Esophagus squamous epithelium (tissue), 5 donors: ENCODE measurements at regions not wholly inside any gene's neighbourhood (a gene's known extent, or its start where the extent isn't known, plus 50 kb on each side); places are given as distances from the start of the nearest gene placed in this dataset.

Experiments used
- DNase-seq: peaks from one replicate; lab custom pipeline; 2025; lab: John Stamatoyannopoulos, UW
- H3K27ac ChIP-seq, 4 donors: fragments of 200-600 bp; sonication (generic); one replicate each; pipeline ENCODE4 v1.5.1; 2016 to 2019; ENCODE audit warnings: mild to moderate bottlenecking in 1 of 4
- H3K27me3 ChIP-seq, 4 donors: fragments of 200-600 bp; sonication (generic); 1 replicate in 3 of 4; 2 replicates in 1 of 4; pipeline versions ENCODE4 v1.5.1 to v1.6.0; 2017 to 2021; ENCODE audit warnings: antibody characterized with exemption in 1 of 4
- H3K36me3 ChIP-seq, 3 donors: fragments of 200-600 bp; sonication (generic); one replicate each; pipeline ENCODE4 v1.5.1; 2016 to 2019
- H3K4me1 ChIP-seq, 3 donors: fragments of 200-600 bp; sonication (generic); one replicate each; pipeline ENCODE4 v1.5.1; 2017 to 2019
- H3K4me3 ChIP-seq, 4 donors: fragments of 200-600 bp; sonication (generic); 1 replicate in 3 of 4; 2 replicates in 1 of 4; pipeline ENCODE4 v1.5.1; 2016 to 2019; ENCODE audit warnings: mild to moderate bottlenecking in 2 of 4, moderate library complexity in 1 of 4
- H3K9me3 ChIP-seq, 3 donors: fragments of 200-600 bp; sonication (generic); one replicate each; pipeline ENCODE4 v1.5.1; 2016 to 2019
- CTCF ChIP-seq, 6 experiments: fragments of 450-650 bp in 4 of 6; fragments of 200-600 bp in 2 of 6; sonication (generic) in 2 of 6; IDR thresholded peaks; one replicate each; pipeline ENCODE4 v1.5.1; 2016 to 2019; ENCODE audit warnings: antibody characterized with exemption in 6 of 6, mild to moderate bottlenecking in 4 of 6, moderate library complexity in 4 of 6
- POLR2A ChIP-seq, 4 donors: fragments of 450-650 bp; IDR thresholded peaks; one replicate each; pipeline ENCODE4 v1.6.1; 2017; ENCODE audit warnings: antibody characterized with exemption in 4 of 4, mild to moderate bottlenecking in 4 of 4, moderate library complexity in 3 of 4
- WGBS, 2 donors: methylation state at CpG; one replicate each; pipeline ENCODE4 v1.1.5; 2018; 5-methylcytosine and 5-hydroxymethylcytosine counted together
- intact Hi-C: fragments of 100-400 bp; cut with DNase I; formaldehyde crosslinking; loops from one replicate; pipeline ENCODE4 v1.15.0; 2022
- donor health status: DM: yes; HTN: yes; CAD: no.

DNA sequence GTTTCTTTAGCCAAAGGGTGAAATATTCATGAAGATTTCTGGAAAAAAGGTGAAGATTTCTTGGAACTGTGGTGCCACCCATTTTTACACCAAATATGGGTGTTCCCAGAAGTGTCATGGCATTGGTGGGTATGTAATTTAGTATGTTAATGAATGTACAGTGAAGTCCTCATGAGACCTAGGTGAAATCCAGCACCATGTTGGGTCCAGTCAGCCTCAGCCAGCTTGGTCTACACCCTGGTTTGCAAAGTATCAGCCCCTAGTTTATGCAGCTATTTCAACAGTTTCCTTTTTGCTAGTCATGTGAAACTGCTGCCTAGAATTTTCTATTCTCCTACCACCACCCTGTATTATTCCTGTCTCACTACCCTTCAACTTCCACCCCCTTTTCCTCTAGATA, 63.1 kb upstream of the CXADR start:
- Histone ChIP-seq H3K9me3 (no peaks in the 10 kb centered on the region), H3K27me3 (no peaks in the 10 kb centered on the region), H3K4me1 (peaks cover 8 to 55% (median 20%) of the 10 kb centered on the region in 3 donors), H3K4me3 (no peak overlapping the region), H3K36me3 (no peaks in the 10 kb centered on the region), H3K27ac (no peak overlapping the region)
- DNase-seq: no peak
- TF ChIP-seq POLR2A (IDR thresholded peaks at IDR 0.05): no peak
- no peak for TF ChIP-seq CTCF (IDR thresholded peaks at IDR 0.05)
- intact Hi-C loops: no loop called here

- H3K27ac ChIP-seq: peak overlapping the region; percentile 11 to 56 (median 32)
- TF ChIP-seq CTCF (IDR thresholded peaks at IDR 0.05) (no peak), POLR2A (IDR thresholded peaks at IDR 0.05) (no peak)
- no peaks in the 10 kb centered on the region for H3K36me3 ChIP-seq
- 14 to 24% methylated on average over 4 of the region's 4 CpGs for WGBS, 2 donors
- H3K9me3 ChIP-seq: no peaks in the 10 kb centered on the region
- no peaks in the 10 kb centered on the region for H3K27me3 ChIP-seq
- intact Hi-C loops: no loop called here
- H3K4me1 ChIP-seq: peaks cover 8 to 41% (median 19%) of the 10 kb centered on the region in 3 donors
- no peak overlapping the region for H3K4me3 ChIP-seq
- no peak for DNase-seq
These were observed 61.4 kb upstream of the CXADR start for GRCh38 chr21:17451364-17451891.

DNA sequence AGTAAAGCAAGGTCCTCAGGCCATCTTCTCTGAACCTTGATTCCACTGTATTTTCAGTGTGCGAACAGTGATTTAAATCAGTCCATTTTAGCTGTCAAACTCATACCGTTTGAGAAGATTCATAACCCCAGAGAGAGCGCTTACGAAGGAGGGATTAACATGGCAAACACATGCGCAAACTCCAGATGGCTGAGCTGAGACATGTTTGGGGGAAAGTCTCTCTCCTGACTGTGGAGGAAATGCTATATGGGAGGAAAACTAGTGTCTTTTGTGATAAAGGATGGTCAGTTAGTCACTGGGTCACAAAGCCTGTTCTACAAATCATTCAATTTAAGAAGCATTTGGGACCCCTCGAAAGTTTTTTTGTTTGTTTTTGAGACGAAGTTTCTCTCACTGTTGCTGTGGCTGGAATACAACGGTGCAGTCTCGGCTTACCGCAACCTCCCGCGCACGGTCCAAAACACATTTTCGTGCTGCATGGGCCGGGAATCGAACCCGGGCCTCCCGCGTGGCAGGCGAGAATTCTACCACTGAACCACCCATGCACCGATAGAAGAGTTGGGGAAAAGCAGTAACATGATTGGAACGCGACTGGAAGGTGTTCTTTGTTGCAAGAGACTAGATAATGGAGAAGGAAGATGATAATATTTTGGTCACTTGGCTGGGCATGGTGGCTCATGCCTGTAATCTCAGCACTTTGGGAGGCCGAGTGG, 58.4 kb upstream of the CXADR start:
- no peaks in the 10 kb centered on the region for H3K27me3 ChIP-seq
- H3K9me3 ChIP-seq: no peaks in the 10 kb centered on the region
- TF ChIP-seq CTCF (IDR thresholded peaks at IDR 0.05): peak in 1 of 6 experiments; percentile 15
- no peak for TF ChIP-seq POLR2A (IDR thresholded peaks at IDR 0.05)
- DNase-seq: no peak
- H3K27ac ChIP-seq: peak overlapping the region; percentile 21 to 58 (median 44)
- H3K36me3 ChIP-seq: no peaks in the 10 kb centered on the region
- peak overlapping the region in 1 of 4 donors; percentile 39 for H3K4me3 ChIP-seq
- intact Hi-C loops: no loop called here
- 5 to 6% methylated on average over 9 to 11 of the region's 24 CpGs for WGBS, 2 donors
- H3K4me1 ChIP-seq: peaks cover 8 to 27% (median 18%) of the 10 kb centered on the region in 3 donors

- TF ChIP-seq CTCF (IDR thresholded peaks at IDR 0.05) (no peak), POLR2A (IDR thresholded peaks at IDR 0.05) (no peak)
- intact Hi-C loops: no loop called here
- Histone ChIP-seq H3K27me3 (no peaks in the 10 kb centered on the region), H3K4me3 (no peak overlapping the region), H3K4me1 (peaks cover 8 to 30% (median 18%) of the 10 kb centered on the region in 3 donors), H3K36me3 (no peaks in the 10 kb centered on the region), H3K9me3 (no peaks in the 10 kb centered on the region), H3K27ac (no peak overlapping the region)
- WGBS, 2 donors: 43 to 55% methylated on average over 4 of the region's 4 CpGs
- no peak for DNase-seq
These were observed 57.9 kb upstream of the CXADR start for GRCh38 chr21:17455028-17455353.

GRCh38 chr21:17455451-17455850, 57.4 kb upstream of the CXADR start:
- no peaks in the 10 kb centered on the region for H3K27me3 ChIP-seq
- 77 to 80% methylated on average over 6 of the region's 6 CpGs for WGBS, 2 donors
- H3K4me3 ChIP-seq: no peak overlapping the region
- no peaks in the 10 kb centered on the region for H3K9me3 ChIP-seq
- no peak for TF ChIP-seq POLR2A (IDR thresholded peaks at IDR 0.05)
- no peak for TF ChIP-seq CTCF (IDR thresholded peaks at IDR 0.05)
- intact Hi-C loops: no loop called here
- H3K27ac ChIP-seq: no peak overlapping the region
- H3K36me3 ChIP-seq: no peaks in the 10 kb centered on the region
- H3K4me1 ChIP-seq: peaks cover 8 to 35% (median 22%) of the 10 kb centered on the region in 3 donors
- no peak for DNase-seq
